ENCODE measurements at regions not wholly inside any gene's neighbourhood (a gene's known extent, or its start where the extent isn't known, plus 50 kb on each side); places are given as distances from the start of the nearest gene placed in this dataset.

- Histone ChIP-seq H4K20me1 (replicated peaks; ENCODE audit: insufficient read depth) (no peaks in the 10 kb centered on the region), H3K9me2 (ENCODE audit: insufficient read depth) (no peaks in the 10 kb centered on the region), H3F3A (replicated peaks; ENCODE audit: low read depth) (no peaks in the 10 kb centered on the region), H3K4me2 (no peak overlapping the region), H3K79me2 (replicated peaks; ENCODE audit: insufficient read depth) (no peaks in the 10 kb centered on the region), H3K36me3 (ENCODE audit: insufficient read depth) (no peaks in the 10 kb centered on the region), H3K27me3 (ENCODE audit: insufficient read depth) (no peaks in the 10 kb centered on the region), H2AFZ (no peak overlapping the region), H3K4me1 (ENCODE audit: insufficient read depth) (no peaks in the 10 kb centered on the region), H3K4me3 (no peak overlapping the region), H3K27ac (ENCODE audit: low read depth) (no peak overlapping the region)
- no peak overlapping the region for H3K27ac Mint-ChIP-seq
- no peak for ATAC-seq
- H3K36me3 Mint-ChIP-seq (ENCODE audit: low read depth) = peaks cover 2% of the 10 kb centered on the region; the same call in 1 of the 3 replicates
- DNase-seq (ENCODE audit: low spot score) = no peak
- H3K27me3 Mint-ChIP-seq (ENCODE audit: insufficient read depth, low read depth, poor library complexity) = peaks cover 1% of the 10 kb centered on the region
- H3K4me3 Mint-ChIP-seq = no peak overlapping the region
- no peaks in the 10 kb centered on the region for H3K9me3 Mint-ChIP-seq
- TF ChIP-seq EZH2 (IDR thresholded peaks at IDR 0.05; ENCODE audit: low read depth, unreplicated experiment) (no peak), STAT1 (IDR thresholded peaks at IDR 0.05; ENCODE audit: unreplicated experiment) (no peak), CREB1 (CRISPR knock-in tag; IDR thresholded peaks at IDR 0.05; ENCODE audit: low read depth) (no peak), EZH2phosphoT487 (IDR thresholded peaks at IDR 0.05; ENCODE audit: unreplicated experiment) (no peak), ETS1 (IDR thresholded peaks at IDR 0.05) (no peak), NANOG (IDR thresholded peaks at IDR 0.05; ENCODE audit: borderline replicate concordance) (no peak), ZNF114 (CRISPR knock-in tag; IDR thresholded peaks at IDR 0.05) (no peak), ZNF331 (CRISPR knock-in tag; IDR thresholded peaks at IDR 0.05; ENCODE audit: low read depth) (no peak), POLR2AphosphoS5 (IDR thresholded peaks at IDR 0.05; ENCODE audit: low read depth) (no peak), JUNB (IDR thresholded peaks at IDR 0.05; ENCODE audit: unreplicated experiment) (no peak)
- TF ChIP-seq, protein P1, sequence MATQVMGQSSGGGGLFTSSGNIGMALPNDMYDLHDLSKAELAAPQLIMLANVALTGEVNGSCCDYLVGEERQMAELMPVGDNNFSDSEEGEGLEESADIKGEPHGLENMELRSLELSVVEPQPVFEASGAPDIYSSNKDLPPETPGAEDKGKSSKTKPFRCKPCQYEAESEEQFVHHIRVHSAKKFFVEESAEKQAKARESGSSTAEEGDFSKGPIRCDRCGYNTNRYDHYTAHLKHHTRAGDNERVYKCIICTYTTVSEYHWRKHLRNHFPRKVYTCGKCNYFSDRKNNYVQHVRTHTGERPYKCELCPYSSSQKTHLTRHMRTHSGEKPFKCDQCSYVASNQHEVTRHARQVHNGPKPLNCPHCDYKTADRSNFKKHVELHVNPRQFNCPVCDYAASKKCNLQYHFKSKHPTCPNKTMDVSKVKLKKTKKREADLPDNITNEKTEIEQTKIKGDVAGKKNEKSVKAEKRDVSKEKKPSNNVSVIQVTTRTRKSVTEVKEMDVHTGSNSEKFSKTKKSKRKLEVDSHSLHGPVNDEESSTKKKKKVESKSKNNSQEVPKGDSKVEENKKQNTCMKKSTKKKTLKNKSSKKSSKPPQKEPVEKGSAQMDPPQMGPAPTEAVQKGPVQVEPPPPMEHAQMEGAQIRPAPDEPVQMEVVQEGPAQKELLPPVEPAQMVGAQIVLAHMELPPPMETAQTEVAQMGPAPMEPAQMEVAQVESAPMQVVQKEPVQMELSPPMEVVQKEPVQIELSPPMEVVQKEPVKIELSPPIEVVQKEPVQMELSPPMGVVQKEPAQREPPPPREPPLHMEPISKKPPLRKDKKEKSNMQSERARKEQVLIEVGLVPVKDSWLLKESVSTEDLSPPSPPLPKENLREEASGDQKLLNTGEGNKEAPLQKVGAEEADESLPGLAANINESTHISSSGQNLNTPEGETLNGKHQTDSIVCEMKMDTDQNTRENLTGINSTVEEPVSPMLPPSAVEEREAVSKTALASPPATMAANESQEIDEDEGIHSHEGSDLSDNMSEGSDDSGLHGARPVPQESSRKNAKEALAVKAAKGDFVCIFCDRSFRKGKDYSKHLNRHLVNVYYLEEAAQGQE (IDR thresholded peaks at IDR 0.05; ENCODE audit: unreplicated experiment) = no peak
- TF ChIP-seq, protein P2, sequence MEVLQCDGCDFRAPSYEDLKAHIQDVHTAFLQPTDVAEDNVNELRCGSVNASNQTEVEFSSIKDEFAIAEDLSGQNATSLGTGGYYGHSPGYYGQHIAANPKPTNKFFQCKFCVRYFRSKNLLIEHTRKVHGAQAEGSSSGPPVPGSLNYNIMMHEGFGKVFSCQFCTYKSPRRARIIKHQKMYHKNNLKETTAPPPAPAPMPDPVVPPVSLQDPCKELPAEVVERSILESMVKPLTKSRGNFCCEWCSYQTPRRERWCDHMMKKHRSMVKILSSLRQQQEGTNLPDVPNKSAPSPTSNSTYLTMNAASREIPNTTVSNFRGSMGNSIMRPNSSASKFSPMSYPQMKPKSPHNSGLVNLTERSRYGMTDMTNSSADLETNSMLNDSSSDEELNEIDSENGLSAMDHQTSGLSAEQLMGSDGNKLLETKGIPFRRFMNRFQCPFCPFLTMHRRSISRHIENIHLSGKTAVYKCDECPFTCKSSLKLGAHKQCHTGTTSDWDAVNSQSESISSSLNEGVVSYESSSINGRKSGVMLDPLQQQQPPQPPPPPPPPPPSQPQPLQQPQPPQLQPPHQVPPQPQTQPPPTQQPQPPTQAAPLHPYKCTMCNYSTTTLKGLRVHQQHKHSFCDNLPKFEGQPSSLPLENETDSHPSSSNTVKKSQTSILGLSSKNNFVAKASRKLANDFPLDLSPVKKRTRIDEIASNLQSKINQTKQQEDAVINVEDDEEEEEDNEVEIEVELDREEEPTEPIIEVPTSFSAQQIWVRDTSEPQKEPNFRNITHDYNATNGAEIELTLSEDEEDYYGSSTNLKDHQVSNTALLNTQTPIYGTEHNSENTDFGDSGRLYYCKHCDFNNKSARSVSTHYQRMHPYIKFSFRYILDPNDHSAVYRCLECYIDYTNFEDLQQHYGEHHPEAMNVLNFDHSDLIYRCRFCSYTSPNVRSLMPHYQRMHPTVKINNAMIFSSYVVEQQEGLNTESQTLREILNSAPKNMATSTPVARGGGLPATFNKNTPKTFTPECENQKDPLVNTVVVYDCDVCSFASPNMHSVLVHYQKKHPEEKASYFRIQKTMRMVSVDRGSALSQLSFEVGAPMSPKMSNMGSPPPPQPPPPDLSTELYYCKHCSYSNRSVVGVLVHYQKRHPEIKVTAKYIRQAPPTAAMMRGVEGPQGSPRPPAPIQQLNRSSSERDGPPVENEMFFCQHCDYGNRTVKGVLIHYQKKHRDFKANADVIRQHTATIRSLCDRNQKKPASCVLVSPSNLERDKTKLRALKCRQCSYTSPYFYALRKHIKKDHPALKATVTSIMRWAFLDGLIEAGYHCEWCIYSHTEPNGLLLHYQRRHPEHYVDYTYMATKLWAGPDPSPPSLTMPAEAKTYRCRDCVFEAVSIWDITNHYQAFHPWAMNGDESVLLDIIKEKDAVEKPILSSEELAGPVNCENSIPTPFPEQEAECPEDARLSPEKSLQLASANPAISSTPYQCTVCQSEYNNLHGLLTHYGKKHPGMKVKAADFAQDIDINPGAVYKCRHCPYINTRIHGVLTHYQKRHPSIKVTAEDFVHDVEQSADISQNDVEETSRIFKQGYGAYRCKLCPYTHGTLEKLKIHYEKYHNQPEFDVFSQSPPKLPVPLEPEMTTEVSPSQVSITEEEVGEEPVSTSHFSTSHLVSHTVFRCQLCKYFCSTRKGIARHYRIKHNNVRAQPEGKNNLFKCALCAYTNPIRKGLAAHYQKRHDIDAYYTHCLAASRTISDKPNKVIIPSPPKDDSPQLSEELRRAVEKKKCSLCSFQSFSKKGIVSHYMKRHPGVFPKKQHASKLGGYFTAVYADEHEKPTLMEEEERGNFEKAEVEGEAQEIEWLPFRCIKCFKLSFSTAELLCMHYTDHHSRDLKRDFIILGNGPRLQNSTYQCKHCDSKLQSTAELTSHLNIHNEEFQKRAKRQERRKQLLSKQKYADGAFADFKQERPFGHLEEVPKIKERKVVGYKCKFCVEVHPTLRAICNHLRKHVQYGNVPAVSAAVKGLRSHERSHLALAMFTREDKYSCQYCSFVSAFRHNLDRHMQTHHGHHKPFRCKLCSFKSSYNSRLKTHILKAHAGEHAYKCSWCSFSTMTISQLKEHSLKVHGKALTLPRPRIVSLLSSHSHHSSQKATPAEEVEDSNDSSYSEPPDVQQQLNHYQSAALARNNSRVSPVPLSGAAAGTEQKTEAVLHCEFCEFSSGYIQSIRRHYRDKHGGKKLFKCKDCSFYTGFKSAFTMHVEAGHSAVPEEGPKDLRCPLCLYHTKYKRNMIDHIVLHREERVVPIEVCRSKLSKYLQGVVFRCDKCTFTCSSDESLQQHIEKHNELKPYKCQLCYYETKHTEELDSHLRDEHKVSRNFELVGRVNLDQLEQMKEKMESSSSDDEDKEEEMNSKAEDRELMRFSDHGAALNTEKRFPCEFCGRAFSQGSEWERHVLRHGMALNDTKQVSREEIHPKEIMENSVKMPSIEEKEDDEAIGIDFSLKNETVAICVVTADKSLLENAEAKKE (CRISPR knock-in tag; IDR thresholded peaks at IDR 0.05) = no peak
- TF ChIP-seq, protein P3, sequence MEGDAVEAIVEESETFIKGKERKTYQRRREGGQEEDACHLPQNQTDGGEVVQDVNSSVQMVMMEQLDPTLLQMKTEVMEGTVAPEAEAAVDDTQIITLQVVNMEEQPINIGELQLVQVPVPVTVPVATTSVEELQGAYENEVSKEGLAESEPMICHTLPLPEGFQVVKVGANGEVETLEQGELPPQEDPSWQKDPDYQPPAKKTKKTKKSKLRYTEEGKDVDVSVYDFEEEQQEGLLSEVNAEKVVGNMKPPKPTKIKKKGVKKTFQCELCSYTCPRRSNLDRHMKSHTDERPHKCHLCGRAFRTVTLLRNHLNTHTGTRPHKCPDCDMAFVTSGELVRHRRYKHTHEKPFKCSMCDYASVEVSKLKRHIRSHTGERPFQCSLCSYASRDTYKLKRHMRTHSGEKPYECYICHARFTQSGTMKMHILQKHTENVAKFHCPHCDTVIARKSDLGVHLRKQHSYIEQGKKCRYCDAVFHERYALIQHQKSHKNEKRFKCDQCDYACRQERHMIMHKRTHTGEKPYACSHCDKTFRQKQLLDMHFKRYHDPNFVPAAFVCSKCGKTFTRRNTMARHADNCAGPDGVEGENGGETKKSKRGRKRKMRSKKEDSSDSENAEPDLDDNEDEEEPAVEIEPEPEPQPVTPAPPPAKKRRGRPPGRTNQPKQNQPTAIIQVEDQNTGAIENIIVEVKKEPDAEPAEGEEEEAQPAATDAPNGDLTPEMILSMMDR (conservative IDR thresholded peaks at IDR 0.05; ENCODE audit: low read depth in 2 of 2) = no peak
- peaks cover 4% of the 10 kb centered on the region; the same call in 2 of the 3 replicates for H3K4me1 Mint-ChIP-seq
These were observed 386.3 kb downstream of the LRATD1 start for GRCh38 chr2:15018814-15019213.

Data from GM23338 (cell line).